GM19452 (cell line): ENCODE measurements at regions not wholly inside any gene's neighbourhood (a gene's known extent, or its start where the extent isn't known, plus 50 kb on each side); places are given as distances from the start of the nearest gene placed in this dataset.

Experiments
- ATAC-seq: cut with Tn5 transposase; IDR thresholded peaks from one replicate; pipeline ENCODE4 v1.9.1; 2021; ENCODE audit not compliant: unreplicated experiment

DNA sequence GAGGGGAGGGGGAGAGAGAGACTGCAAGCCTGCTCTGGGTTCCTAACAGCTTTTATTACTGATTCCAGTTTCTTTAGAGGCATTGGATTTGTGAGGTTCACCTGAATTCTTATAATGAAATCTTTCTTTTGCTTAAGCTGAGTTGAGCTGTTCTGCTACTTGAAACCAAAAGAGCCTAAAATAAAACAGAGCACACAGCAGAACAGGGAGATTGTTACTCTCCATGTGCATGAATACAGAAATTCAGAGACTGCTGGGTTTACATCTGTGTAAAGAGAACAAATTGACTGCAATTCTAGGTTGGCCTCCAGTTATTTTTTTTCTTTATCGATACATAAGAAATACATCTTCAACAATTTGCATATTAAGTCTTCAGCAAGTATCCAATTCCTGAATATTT, 168.8 kb upstream of the NRIP1 start:
- no peak for ATAC-seq

DNA sequence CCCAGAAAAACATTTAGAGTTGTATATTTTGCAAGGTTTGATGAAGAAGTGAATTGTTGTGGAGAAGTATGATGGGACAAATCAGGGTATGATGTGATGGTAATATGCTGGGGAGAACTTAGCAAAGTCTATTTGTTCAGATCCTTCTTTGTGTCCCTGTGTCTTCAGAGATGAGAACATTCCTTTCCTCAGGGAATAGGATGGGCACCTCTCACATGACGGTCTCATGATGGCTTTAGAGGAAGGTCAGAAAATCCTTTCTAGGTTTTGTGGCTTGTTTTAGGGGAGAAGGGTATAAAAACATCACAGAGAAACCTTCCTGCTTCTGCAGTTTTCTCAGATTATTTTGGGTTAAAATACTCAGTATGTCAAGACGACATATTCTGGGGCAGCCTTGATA, 171.3 kb upstream of the NRIP1 start:
- ATAC-seq, result no peak

DNA sequence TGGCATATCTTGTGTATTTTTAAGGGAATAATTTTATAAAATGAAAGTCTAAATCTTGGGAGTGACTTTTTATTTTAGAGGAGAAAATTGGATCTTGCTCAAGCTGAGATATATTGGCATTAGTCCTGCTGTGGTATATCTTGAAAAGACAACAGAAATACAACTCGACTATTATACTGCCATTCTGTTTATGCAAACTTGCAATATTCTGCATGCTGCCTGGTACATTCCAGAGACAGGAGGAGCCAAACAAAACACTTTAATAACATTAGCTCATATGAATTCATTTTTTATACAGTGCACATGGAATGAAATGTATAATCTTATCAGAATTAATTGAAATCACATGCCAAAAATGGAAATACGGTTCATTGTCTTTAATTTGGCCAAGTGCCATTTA, 176.0 kb upstream of the NRIP1 start:
- ATAC-seq, result no peak

DNA sequence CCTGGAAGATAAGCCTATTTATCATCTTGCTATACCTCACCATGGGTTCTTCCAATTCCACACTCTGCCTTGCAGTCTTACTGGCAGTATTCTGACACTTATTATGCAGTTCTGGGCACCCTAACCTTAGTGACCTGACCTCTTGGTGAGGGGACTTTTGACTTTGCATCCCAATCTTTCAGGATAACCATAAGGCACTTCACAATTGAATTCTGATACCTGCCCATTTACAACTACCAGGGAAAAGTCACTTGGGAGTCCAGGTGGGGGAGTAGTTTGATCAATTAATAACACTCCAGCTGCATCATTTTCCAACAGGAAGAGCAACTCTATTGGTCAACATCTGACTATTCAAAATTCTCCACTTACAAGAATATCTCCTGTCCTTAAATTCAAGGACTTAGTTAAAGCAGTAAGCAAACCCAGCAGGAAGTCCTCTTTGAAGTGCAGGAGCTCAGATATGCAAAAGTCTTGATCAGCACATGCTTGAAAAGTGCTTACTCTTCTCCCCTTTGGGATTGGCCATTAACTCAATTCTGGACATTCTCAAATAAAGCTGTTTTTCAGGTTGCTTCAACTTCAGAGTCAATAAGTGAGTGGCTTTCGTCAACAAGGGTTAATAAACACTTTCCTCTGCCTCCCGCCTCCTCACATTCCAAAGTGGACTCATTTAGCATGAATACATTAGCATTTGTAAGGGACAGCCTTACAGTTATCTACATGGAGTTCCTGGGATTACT, 177.4 kb upstream of the NRIP1 start:
- no peak for ATAC-seq

- no peak for ATAC-seq
Observed at GRCh38 chr21:15242906-15243305, 178.1 kb upstream of the NRIP1 start.

GRCh38 chr21:15243406-15243805, 178.6 kb upstream of the NRIP1 start:
- ATAC-seq, result no peak

- no peak for ATAC-seq
Observed at GRCh38 chr21:15247613-15248012, 182.8 kb upstream of the NRIP1 start.

DNA sequence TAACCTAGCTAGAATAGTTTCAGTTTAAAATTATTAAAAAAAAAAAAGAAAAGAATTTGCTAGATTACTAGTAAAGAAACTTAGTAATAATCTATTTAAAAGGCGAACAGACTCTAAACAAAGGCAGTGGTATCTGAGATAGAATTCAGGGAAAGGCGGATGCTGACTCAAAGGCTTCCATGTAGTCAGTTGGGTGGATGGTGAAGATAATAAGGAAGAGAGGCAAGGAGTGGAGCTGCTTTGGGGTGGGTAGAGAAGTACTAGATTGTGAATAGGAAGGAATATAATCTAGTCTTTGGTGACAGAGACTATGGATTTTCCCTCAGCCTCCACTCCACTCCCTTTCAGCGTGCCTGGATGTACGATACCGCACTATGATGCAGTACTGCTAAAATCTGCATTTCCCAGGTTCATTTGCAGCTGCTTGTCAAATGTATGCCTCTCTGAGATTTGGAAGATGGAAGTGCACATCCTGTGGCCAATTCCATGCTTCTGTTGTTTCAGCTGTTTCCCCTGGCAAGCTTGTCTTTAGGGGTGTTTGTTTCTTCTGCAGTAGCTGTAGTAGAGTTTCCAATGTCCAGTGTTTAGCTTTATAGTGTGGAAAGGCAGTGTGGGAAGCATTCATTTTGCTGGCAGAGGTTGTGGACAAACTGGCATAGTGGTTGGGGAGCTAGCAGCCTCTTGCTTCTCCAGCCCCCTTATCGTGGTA, 184.6 kb upstream of the NRIP1 start:
- no peak for ATAC-seq

DNA sequence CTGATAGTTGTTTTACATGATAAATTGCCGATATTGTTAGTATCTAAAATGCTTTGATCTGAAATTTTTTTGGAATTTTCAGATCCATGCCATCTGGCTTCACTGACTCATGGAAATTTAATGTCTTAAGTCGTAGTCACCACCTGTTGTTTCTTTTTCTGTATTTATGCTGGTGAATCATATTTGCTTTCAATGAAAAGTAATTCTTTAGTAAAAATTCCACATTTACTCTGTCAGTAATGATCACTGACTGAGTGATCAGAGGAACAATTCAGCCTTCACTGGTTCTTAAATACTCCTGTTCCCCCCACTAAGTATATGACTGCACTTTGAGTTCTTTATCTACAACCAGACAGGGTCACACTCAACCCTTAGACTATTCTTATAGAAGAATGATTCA, 185.6 kb upstream of the NRIP1 start:
- ATAC-seq, result no peak

DNA sequence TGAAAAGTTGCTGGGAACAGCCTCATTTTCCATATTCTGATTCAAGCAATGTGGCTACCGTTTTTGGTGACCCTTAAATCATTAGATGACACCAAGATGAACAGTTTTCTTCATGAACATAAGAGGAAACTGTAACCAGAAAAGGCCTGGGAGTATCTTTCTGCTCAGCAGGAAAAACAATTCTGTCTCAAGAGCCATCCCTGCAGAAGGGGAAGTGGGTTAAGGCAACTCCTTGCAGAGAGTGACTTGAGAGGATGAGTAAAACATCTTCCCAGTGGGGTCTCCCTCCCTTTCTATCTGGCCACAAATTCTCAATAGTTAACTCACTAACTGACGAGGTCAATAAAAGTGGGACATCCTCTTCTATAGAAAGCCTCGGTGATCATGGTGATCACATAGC, 187.6 kb upstream of the NRIP1 start:
- no peak for ATAC-seq

- ATAC-seq, result no peak
Observed at GRCh38 chr21:15254111-15254510, 189.3 kb upstream of the NRIP1 start.

- no peak for ATAC-seq
Observed at GRCh38 chr21:15255261-15255660, 190.5 kb upstream of the NRIP1 start.

- no peak for ATAC-seq
Observed at GRCh38 chr21:15255763-15256162, 191.0 kb upstream of the NRIP1 start.

GRCh38 chr21:15256996-15257395, 192.2 kb upstream of the NRIP1 start:
- ATAC-seq, result no peak

- ATAC-seq, result no peak
Observed at GRCh38 chr21:15257646-15258045, 192.8 kb upstream of the NRIP1 start.

- ATAC-seq, result no peak
Observed at GRCh38 chr21:15259824-15260223, 195.0 kb upstream of the NRIP1 start.

GRCh38 chr21:15260604-15261003, 195.8 kb upstream of the NRIP1 start:
- ATAC-seq, result no peak

GRCh38 chr21:15264084-15264665, 199.4 kb upstream of the NRIP1 start:
- no peak for ATAC-seq

- no peak for ATAC-seq
Observed at GRCh38 chr21:15272171-15272570, 207.4 kb upstream of the NRIP1 start.

GRCh38 chr21:15272591-15272990, 207.8 kb upstream of the NRIP1 start:
- ATAC-seq, result no peak

DNA sequence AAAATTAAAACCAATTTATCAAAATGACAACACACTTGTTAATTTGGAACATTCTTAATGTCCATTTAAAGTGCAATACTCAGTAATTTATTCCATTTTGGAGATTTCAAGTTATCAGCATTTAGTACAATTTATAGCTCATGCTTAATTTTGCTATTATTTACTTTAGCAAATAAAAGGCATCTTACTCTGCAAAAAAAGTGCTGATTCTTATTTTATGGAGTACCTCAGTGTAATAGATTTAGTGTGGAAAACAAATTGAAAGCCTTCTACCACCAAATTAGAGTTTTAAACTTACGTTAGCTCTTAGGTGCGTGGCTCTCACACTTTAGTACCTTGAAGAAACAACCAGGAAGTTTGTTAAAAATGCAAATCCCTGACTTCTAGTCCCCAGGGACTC, 208.4 kb upstream of the NRIP1 start:
- ATAC-seq, result no peak

- ATAC-seq, result no peak
Observed at GRCh38 chr21:15274701-15275485, 210.1 kb upstream of the NRIP1 start.
